GM12873 (cell line): ENCODE measurements at regions not wholly inside any gene's neighbourhood (a gene's known extent, or its start where the extent isn't known, plus 50 kb on each side); places are given as distances from the start of the nearest gene placed in this dataset.

ENCODE experiments used
- TF ChIP-seq, protein P1 (sequence below): IDR thresholded peaks from 2 replicates; pipeline ENCODE4 v1.5.1; 2012; ENCODE audit warnings: low read depth, mild to moderate bottlenecking, moderate library complexity, low read length, control low read depth; ENCODE audit not compliant: insufficient read depth; ENCODE audit errors: missing control alignments

GRCh38 chr18:34608064-34608463 is 102.0 kb upstream of the DTNA start:
- TF ChIP-seq, protein P1, sequence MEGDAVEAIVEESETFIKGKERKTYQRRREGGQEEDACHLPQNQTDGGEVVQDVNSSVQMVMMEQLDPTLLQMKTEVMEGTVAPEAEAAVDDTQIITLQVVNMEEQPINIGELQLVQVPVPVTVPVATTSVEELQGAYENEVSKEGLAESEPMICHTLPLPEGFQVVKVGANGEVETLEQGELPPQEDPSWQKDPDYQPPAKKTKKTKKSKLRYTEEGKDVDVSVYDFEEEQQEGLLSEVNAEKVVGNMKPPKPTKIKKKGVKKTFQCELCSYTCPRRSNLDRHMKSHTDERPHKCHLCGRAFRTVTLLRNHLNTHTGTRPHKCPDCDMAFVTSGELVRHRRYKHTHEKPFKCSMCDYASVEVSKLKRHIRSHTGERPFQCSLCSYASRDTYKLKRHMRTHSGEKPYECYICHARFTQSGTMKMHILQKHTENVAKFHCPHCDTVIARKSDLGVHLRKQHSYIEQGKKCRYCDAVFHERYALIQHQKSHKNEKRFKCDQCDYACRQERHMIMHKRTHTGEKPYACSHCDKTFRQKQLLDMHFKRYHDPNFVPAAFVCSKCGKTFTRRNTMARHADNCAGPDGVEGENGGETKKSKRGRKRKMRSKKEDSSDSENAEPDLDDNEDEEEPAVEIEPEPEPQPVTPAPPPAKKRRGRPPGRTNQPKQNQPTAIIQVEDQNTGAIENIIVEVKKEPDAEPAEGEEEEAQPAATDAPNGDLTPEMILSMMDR, result no peak

DNA sequence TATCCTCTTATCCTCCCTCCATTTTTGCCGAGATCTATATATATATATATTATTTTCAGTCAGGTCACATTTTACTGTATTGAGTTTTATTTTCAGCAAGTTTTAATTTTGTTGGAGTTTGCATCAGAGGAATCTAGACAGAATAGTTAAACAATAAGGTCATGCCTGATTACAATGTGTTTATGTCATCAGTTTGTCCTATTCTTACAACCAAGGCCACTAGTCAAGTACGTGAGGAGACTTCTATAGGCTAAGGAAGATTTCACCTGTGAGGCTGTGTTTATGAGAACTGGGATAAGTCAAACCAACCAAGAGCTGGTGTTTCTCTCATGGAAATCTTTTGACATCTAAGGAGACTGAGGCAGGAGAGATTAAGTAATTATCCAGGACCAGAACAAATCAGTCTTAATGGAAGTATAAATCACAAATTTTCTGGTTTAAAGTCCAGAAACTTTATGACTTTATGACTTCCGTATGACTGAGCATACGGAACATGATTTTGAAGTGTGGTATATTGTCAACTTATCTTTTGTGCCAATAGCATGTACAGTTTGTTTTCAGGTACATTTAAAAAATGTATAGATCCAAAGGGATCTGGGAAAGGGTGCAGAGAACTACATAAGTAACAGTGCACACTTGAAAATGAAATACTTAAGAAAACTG is 100.0 kb upstream of the DTNA start:
- TF ChIP-seq, protein P1, result no peak

DNA sequence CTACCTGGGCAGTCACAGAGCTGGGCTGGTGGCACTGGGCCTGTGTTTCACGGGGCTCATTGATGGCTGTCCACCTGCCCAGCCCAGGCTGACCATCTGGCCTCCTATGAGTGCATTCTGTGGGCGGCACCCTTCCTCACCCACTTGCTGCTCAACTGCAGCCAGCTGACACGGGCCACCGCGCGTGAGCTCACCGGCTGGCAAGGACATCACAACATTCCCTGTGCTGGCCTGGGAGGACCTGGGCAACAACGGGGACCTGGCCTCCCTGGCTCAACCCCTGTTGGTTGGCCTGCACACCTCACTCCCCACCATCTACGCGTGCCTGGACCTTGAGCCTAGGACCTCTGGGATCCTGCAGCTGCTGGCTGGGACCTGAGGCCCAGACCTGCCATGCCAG is 98.2 kb upstream of the DTNA start:
- TF ChIP-seq, protein P1, result no peak

- TF ChIP-seq, protein P1, result no peak
Observed at GRCh38 chr18:34620258-34620861, 89.7 kb upstream of the DTNA start.

DNA sequence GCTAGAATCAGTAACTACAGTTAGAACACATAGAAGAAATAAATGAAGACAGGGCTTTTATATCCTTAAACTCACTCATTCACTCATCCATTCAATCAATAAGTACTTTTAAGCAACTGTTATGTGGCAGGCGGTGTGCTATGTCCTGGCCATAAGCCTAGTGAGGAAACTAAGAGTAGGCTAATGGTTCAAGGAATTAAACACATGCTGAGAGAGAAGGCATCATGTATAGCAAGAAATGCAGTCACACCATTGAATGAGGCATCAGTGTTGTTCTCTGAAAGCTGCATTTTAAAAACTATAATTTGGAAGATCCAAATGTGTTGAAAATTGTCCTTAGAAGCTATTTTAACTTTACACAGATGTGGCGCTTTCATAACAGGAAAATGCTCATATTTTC is 86.5 kb upstream of the DTNA start:
- TF ChIP-seq, protein P1, result no peak

GRCh38 chr18:34624551-34624950 is 85.5 kb upstream of the DTNA start:
- TF ChIP-seq, protein P1, result no peak

GRCh38 chr18:34626404-34627136 is 83.5 kb upstream of the DTNA start:
- TF ChIP-seq, protein P1, result no peak
